NCI-H2196 (cell line): ENCODE measurements at regions not wholly inside any gene's neighbourhood (a gene's known extent, or its start where the extent isn't known, plus 50 kb on each side); places are given as distances from the start of the nearest gene placed in this dataset.

ENCODE experiments used
- DNase-seq: peaks from one replicate; lab custom pipeline; 2025; ENCODE audit not compliant: unreplicated experiment; lab: John Stamatoyannopoulos, UW

DNA sequence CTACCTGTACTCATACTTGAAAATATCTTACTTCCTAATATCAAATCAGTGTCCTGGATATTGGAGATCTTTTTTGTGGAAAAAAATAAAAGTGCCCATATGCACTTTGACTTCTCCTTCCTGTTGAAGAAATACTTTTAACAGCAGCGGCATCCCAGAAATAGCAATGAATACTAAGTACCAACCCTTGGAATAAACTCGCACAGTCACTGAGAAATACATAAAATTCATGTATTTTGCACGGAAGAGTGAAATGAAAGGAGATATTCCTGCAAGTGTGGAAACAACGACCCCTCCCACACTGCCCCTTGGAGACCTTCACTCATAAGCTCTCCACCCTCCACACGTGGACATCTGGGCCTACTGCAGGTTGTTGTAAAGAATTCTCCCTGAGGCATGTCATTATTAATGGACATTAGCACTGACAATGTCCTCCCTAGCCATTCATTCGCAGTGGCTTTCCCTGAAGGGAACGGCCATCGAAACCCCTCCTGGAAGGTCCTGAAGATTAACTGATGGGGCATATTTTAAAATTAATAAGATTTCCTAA lies 407.6 kb upstream of the PFKP start:
- no peak for DNase-seq

DNA sequence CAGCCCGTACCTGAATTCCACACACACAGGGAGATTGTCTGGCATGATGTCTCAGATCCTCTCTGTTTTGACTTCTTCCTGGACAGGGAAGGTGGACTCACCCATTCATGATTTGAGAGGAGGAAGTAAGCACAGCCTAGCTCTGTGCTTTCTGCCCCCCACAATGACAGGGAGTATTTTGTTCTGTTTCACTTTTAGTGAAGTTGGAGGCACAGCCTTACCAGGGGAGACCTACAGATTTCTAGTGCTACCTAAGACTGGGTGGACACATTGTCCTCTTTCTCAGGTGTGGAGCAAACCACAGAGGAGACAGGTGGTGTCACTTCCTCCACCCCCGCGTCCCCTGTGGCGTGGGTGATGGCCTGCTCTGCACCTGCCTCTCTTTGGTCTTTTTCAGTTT lies 408.6 kb upstream of the PFKP start:
- DNase-seq: no peak

DNA sequence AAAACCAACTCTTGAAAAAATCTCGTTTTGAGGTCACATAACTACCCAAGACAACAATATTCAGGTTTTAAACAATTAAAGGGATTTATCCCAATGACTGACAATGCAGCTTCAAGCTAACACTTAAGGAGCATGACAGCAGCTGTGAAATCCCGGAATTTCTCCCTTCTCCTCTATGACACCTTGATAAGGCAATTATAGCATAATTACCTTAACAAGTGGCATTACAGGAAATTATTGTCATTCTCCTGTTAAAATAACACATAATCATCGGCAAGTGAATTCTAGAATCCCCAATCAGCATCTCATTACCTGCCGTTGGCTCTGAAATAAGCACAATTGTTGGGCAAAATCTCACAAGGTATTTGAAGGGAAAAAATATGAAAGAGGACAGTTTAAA lies 417.0 kb upstream of the PFKP start:
- DNase-seq: no peak

DNA sequence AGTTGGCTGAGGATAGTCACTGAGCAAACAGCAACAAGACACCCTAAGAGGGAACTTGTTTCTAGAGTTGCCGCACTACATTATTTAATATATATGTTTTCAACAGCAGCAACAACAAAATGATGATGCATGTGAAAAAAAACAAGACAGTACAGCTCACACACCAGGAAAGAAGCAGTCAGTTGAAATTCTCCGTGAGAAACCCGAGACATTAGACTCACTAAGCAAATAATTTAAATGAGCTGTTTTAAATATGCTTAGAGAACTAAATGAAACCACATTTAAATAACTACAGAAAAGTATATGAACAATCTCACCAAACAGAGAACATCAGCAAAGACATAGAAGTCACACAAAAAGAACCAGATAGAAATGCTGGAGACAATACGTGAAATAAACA lies 426.3 kb upstream of the PFKP start:
- no peak for DNase-seq

DNA sequence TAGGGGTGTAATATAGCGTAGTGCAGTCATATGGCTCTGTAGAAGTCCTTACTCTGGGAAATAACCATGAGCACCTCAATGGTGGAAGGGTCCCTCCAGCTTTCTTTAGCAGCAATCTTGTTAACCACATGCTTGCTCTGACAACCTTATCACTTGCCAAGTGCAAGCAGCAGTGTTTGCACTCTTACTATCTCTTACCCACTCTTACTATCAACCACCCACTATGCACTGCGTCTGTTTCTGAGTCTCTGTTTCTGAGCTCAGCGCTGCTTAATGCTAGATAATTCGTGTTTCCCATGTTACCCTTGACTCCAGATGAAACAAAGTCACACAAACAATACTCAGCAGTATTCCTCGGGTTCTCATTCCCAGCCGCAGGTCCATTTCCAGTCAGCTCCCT lies 433.7 kb upstream of the PFKP start:
- no peak for DNase-seq

DNA sequence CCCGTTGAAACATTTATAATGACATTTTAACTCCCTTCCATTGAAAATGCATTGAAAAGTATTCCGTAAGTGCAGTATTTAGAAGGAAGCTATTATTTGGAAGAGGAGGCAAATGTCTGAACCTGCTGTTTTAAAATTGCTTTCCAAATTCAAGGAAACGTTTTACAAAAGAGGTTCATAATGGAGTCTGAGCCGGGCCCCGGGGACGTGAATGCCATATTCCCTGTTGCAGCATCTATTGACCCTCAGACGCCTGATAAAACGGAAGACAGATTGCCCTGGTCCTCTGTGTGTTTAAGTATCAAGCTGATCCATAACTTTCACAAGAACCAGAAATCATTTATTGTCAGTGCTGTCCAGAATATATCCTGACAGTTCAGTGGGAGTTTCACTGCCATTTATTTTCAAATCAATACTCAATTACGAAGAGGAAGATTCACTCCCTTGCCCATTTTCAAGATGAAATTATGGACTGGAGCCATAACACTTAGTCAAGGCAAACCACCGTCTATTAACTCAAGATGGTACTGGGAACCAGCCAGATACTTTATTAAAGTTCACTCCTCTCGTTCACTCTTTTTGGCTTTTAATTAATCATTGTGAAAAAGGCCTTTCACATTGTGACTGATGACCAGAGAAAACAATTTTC lies 435.7 kb upstream of the PFKP start:
- no peak for DNase-seq

DNA sequence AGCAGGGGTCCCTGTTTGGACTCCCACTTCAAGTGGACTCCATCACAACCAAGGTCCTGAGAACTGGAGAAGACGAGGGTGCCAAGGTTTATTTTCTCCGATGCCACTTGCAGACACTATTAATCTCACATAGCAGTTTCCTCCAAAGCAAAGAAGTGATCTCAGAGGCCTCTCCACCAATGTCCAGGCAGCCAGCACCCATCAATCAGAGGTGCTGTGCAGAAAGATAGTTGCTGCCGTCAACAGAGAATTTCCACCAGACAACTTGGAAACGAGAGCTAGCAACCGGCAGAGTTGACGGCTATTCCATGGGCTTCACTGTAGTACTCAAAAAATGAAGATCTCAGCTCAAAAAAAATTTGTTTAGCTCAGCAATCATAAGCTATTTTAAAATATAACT lies 438.6 kb upstream of the PFKP start:
- DNase-seq: no peak

DNA sequence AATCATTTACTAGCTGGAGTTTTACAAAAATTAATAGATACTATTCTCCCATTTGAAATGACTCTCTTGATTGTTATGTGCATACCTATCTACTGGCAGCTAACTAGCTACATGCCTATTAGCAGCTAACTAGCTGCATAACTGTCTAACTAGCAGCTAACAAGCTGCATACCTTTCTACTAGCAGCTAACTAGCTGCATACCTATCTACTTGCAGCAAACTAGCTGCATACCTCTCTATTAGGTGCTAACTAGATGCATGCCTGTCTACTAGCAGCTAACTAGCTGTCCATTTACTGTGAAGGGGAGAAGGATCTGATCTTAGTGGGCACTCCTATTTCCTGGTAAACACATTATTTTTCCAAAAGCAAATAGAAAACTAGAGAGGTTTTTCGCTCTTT lies 439.4 kb upstream of the PFKP start:
- DNase-seq: no peak

DNA sequence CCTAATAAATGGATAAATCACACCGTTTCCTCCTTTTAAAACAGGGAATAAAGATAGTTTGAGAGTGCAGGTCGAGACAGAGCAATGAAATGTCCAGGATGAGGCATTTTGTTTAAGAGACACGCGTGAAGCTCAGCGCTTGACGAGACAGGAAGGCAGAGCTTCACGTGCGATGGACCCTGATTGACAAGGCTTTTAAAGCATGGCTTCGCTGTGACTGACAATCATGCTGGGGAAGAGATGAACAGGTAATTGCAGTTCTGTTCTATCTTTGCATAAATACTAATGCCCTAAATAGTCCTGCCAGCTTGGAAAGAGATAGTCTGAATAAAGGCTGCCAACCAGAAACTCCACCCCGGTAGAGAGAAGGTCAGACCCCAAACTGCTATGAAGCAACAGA lies 442.3 kb upstream of the PFKP start:
- no peak for DNase-seq

DNA sequence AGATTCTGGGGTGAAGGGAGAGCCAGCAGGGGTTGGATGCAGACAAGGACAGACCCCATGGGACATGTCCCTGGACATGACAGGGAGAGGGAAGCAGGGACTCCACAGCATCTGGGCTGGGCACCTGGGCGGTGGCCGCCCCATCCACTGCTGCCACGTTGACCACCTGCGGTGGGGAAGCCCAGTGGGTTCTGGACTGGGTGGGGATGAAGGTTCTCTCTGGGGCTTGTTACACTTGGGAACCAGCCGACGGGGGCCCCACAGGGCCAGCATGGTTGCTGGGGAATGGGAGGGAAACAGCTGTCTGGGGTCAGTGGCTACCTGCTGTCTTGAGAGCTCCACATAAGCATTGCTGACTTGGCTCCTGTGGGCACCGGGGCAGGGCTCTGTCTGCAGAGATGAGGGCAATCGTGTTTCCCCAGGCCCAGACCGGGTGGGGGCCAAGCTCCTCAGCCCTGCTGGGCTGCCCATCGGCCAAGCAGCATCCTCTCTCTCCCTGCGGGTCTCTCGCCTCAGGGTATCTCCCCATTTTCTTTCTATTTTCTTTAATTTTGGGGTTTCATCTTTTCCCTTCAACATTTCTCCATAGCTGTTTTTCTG lies 443.6 kb upstream of the PFKP start:
- DNase-seq: no peak

DNA sequence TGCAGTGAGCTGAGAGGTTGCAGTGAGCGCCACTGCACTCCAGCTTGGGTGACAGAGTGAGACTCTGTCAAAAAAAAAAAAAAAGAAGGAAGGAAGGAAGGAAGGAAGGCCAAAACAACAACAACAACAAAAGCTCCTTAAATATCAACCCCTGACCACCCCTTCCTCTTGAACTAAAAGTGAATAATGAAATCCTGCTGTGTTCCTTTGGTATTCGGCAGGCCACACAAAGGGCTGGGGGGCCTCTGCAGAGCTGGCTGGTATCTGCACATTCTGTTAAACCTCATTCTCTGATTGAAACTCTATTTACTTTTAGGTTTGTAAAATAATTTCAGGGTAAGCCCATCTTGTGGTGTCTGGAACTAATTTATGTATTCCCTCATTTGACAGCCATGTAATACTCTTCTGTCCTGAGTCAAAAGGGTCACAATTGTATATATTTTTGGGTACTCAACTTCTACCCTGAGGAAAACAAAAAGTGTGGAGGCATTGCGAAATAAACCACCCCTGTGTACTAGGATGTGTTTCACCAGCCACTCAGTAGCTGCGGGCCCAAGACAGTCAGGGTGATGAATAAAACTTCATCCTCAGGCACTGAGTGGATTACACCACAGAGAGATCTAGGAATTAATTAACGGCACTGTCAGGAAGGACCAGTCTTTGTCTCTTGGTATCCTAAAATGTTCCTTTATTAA lies 446.4 kb upstream of the PFKP start:
- DNase-seq: no peak

DNA sequence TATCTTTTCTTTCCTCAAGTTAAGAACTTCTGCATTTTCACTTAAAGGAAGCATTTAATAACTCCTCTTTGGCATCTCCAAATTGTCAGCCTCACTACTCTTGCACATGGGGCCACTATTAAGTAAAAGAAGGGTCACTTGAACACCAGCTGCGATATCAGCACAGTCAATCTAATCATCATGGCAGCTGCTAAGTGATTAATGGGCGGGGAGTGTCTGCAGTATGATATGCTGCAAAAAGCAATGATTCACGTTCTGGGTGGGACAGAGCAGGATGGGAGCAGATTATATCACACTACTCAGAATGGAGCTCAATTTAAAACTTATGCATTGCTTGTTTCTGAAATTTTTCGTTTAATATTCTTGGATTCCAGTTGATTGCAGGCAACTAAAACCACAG lies 447.4 kb upstream of the PFKP start:
- DNase-seq: no peak

DNA sequence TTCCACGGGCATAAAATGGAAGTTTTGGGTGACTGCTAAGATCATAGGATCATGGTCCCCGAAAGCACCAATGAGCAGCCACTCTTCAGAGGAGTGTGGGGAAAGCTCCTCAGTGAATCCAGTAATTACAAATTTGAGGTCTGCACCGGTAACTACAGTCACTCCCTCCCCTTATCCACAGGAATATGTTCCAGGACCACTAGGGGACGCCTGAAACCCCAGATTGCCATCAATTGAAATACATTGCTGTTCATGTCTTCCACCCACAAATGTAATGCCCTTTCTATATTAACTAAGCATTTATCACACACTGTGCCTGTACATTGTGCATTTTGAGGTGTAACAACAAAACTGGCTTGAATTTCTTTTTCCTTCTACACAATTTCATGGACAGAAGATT lies 447.9 kb upstream of the PFKP start:
- DNase-seq: no peak

DNA sequence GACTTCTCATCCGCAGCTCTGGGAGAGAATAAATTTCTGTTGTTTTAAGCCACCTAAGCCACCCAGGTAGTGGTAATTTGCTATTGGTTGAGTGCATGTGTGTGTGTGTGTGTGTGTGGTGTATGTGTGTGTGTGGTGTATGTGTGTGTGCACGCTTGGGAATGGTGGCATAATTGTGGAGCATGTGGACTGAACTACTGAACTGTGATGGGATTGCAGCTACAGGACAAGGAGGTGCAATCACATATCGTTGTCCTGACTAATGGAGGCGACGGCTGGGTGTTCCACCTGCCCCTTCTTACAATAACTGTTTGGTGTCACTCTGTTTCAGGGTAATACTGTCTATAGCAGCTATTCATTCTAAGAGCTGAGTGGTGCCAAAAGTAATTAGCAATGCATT lies 448.7 kb upstream of the PFKP start:
- no peak for DNase-seq

DNA sequence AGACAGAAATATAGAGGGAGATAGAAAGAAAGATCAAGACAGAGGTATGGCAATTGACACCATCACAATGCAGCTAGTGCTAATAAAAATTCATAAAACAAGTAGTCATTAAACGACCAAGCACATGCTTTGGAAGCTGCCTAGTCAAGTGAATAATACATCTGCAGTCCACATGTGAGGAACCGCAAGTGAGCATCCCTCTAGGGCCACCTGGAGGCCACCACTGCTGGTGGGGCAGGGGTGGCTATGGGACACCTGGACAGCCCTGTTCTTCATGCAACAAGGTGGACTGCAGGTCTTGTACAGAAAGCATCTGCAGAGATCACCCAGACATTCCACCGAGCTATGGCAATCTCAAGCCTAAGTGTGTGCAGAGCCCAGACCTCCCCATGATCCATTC lies 451.1 kb upstream of the PFKP start:
- DNase-seq: no peak

DNA sequence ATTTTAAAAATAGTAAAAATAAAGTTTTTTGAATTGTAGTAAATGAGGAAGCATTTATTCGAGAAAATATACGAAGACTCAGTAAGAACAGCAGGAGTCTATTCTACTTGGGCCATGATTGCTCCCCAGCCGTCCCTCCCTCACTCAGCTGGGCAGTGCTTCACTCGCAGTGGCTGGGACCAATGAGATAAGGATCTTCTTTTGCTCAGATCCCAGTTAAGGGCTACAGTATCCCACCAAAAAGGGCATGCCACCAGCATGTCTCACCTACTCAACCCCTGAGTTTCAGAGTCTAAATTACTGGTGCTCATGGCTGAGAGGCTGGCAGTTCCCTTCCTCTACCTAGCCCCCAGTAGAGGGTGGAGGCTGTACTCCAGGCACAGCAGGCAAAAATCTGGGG lies 455.7 kb upstream of the PFKP start:
- DNase-seq: no peak

DNA sequence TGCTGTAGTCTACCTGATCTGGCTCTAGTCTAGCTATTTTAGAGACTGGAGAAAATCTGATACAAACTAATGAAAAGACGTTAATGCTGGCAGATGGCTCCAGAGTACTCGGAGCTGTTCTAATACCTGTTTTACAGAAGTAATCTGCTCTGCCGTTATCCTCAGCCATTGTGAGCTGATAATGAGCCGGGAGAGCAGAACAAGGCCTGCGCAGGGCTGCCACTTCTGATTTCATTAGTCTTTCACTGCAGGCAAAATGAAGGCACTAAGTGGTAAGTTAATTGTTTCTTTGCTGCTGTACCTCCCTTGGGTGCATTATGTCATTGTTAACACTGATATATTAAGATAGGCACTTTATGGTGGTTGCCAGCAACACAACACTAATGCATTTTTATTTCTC lies 456.4 kb upstream of the PFKP start:
- no peak for DNase-seq

DNA sequence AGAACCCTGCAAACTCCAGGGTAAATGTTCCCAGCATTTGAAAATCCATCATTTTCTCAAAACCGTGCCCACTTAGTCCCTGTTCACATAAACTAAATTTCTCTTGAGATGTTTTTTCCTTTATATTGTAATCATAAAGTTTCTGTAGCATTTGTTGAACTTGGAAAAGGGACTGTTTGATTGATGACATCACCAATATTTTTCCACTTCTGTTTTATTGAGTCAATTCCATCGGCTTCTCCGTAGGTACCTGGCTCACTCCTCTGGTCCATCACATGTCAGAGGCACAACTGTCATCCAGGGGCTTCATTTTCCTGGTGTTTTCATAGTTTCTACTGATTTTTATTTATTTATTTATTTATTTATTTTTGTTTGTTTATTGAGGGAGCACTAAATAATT lies 462.5 kb upstream of the PFKP start:
- no peak for DNase-seq

DNA sequence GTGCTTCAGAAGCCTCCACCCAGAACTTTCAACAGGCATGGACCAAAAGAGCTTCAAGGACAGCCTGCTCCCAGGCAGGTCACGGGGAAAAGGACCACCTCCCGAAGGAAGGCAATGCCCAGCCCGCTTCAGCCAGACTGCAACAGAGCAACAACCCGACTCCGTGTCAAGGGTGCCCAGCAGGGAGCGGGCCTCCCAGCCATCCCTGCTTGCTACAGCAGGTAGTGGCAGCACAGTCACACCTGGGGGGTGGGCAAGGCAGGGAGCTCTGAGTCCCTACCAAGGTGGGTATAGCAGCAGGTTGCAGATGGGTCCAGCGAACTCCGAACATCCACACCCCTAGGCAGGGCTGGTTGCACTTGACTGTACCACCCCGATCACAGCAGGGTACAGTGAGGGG lies 467.8 kb upstream of the PFKP start:
- no peak for DNase-seq

DNA sequence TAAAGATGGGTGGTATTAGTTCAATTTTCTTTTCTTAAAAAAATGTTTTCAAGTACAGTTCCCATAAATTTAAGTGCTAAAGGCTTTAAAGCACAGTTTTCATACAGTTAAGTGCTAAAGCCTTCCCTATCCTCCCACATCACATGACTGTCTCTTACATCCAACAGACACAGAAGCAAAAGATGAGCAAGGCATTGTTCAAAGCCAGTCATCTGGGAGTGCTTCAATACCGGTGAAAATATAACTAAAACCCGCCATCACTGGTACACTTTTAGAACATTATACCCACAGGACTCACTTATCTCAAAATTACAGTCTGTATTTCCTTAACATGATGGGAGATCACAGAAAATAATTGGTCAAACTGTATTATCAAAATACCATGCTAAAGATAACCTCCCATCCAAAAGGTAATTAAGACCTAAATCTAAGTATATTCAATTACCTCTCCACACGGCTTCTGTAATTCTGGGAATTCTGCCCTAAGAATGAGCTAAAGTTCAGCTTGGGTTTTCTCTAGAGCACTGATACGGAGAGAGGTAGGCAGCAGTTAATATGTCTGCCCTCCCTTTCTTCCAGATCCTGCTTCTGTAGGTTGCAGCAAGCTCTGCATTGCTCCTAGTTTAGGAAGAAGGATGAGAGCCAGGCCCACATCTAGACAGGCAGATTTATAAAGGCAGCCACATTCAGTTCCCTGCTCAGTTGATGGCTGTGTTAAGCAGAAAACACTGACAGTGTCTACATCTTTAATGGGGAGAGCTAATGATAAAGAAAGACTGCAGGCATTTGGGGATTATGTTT lies 474.8 kb upstream of the PFKP start:
- DNase-seq: no peak

DNA sequence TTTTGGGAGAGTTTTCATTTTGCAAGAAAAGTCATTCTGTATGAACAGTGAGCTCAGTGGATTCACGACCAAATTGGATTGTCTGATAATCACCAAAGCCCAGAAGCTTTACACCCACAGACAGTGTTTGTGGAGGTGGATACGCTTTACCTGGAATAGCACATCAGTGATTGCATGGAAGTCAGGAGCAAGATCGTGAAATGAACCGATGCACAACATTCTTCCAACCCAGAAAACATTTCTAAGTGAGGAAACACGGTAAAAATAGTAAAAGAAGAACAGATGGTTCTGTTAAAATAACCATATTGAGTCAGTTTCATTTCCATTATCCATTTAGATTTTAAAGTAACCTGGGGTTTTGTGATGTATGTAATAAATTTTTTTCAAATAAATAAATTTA lies 478.2 kb upstream of the PFKP start:
- no peak for DNase-seq

DNA sequence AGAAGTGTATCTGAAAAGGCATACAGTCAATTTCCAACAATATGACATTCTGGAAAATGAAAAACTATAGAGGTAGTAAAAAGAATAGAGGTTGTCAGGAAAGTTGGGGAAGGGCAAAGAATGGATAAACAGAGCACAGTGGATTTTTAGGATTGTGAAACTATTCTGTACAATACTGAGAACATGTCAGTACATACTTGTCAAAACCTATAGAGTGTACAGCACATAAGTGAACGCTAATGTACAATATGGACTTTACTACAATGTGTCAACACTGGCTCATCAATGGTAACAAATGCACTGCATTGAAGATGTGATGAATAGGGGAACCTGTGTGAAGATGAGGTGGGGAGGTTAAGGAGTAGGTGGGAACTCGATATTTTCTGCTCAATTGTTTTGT lies 483.0 kb upstream of the PFKP start:
- no peak for DNase-seq
